Neural progenitor cell (in vitro differentiated cells): ENCODE measurements at regions not wholly inside any gene's neighbourhood (a gene's known extent, or its start where the extent isn't known, plus 50 kb on each side); places are given as distances from the start of the nearest gene placed in this dataset.

ENCODE experiments used
- CTCF ChIP-seq: fragments of 200-600 bp; sonication (generic); IDR thresholded peaks from 2 replicates; pipeline ENCODE4 v1.5.1; 2017; ENCODE audit warnings: antibody characterized with exemption, mild to moderate bottlenecking
- EZH2 ChIP-seq: fragments of 200-600 bp; sonication (generic); IDR thresholded peaks from 2 replicates; pipeline ENCODE4 v1.6.1; 2017; ENCODE audit warnings: antibody characterized with exemption, mild to moderate bottlenecking, moderate library complexity

- no peak for TF ChIP-seq CTCF
- no peak for TF ChIP-seq EZH2
Observed at GRCh38 chr6:16045238-16045637, 83.6 kb upstream of the MYLIP start.
